Neural cell (in vitro differentiated cells): ENCODE measurements at regions not wholly inside any gene's neighbourhood (a gene's known extent, or its start where the extent isn't known, plus 50 kb on each side); places are given as distances from the start of the nearest gene placed in this dataset.

Experiments
- H2AFZ ChIP-seq: fragments of 200-600, 300-800 bp; sonication (generic), shearing (Covaris generic); 2 replicates; pipeline ENCODE4 v1.6.0; 2014; ENCODE audit warnings: low read depth, mild to moderate bottlenecking, antibody characterized with exemption, low read length, moderate library complexity
- H3F3A ChIP-seq: fragments of 200-600 bp; shearing (Covaris generic); 2 replicates; pipeline ENCODE4 v1.6.1; 2016; ENCODE audit warnings: mild to moderate bottlenecking, moderate library complexity, mixed read lengths, antibody characterized with exemption, low read length; ENCODE audit not compliant: insufficient read depth, poor library complexity, severe bottlenecking
- H3K27ac ChIP-seq: fragments of 200-600, 300-800 bp; sonication (generic), shearing (Covaris generic); 2 replicates; pipeline ENCODE4 v1.5.1; 2014; ENCODE audit warnings: mild to moderate bottlenecking, low read length, moderate library complexity
- H3K27me3 ChIP-seq: fragments of 300-800, 200-600 bp; sonication (generic), shearing (Covaris generic); 2 replicates; pipeline ENCODE4 v1.6.0; 2014; ENCODE audit warnings: mild to moderate bottlenecking, low read depth, low read length, moderate library complexity; ENCODE audit not compliant: insufficient read depth
- H3K36me3 ChIP-seq: fragments of 300-800, 200-600 bp; sonication (generic), shearing (Covaris generic); 2 replicates; pipeline ENCODE4 v1.5.1; 2014; ENCODE audit warnings: mild to moderate bottlenecking, antibody characterized with exemption, low read length, moderate library complexity; ENCODE audit not compliant: insufficient read depth
- H3K4me2 ChIP-seq: fragments of 300-800, 200-600 bp; sonication (generic), shearing (Covaris generic); 2 replicates; pipeline ENCODE4 v1.6.0; 2014; ENCODE audit warnings: mild to moderate bottlenecking, low read length
- H3K4me3 ChIP-seq: fragments of 300-800, 200-600 bp; sonication (generic), shearing (Covaris generic); 2 replicates; pipeline ENCODE4 v1.5.1; 2014; ENCODE audit warnings: mild to moderate bottlenecking, low read length, moderate library complexity
- H3K79me2 ChIP-seq: fragments of 200-600 bp; shearing (Covaris generic); replicated peaks from 2 replicates; pipeline ENCODE4 v1.6.0; 2014; ENCODE audit warnings: mild to moderate bottlenecking, low read length, moderate library complexity; ENCODE audit not compliant: insufficient read depth
- H3K9ac ChIP-seq: fragments of 300-800, 200-600 bp; sonication (generic), shearing (Covaris generic); 2 replicates; pipeline ENCODE4 v1.6.1; 2016; ENCODE audit warnings: mild to moderate bottlenecking, low read length, mixed read lengths
- H3K9me2 ChIP-seq: fragments of 200-600 bp; shearing (Covaris generic); 2 replicates; pipeline ENCODE4 v1.6.1; 2016; ENCODE audit warnings: mild to moderate bottlenecking, low read length, mixed read lengths; ENCODE audit not compliant: insufficient read depth
- H3K9me3 ChIP-seq: fragments of 200-600, 300-800 bp; sonication (generic), shearing (Covaris generic); 2 replicates; pipeline ENCODE4 v1.6.1; 2016; ENCODE audit warnings: mild to moderate bottlenecking, mixed run types, low read length, moderate library complexity, mixed read lengths
- H4K20me1 ChIP-seq: fragments of 200-600 bp; shearing (Covaris generic); 2 replicates; pipeline ENCODE4 v1.6.1; 2016; ENCODE audit warnings: mild to moderate bottlenecking, mixed run types; ENCODE audit not compliant: insufficient read depth
- CTCF ChIP-seq: fragments of 450-650 bp; IDR thresholded peaks from 2 replicates; pipeline ENCODE4 v1.5.1; 2014; ENCODE audit warnings: antibody characterized with exemption, mild to moderate bottlenecking, moderate library complexity; ENCODE audit not compliant: poor library complexity, severe bottlenecking
- EP300 ChIP-seq: fragments of 450-650 bp; conservative IDR thresholded peaks from 2 replicates; pipeline ENCODE4 v1.6.1; 2014; ENCODE audit warnings: antibody characterized with exemption, mild to moderate bottlenecking, moderate library complexity; ENCODE audit not compliant: poor library complexity, severe bottlenecking
- MXI1 ChIP-seq: fragments of 450-650 bp; conservative IDR thresholded peaks from 2 replicates; pipeline ENCODE4 v1.6.1; 2014; ENCODE audit warnings: antibody characterized with exemption, mild to moderate bottlenecking; ENCODE audit not compliant: poor library complexity, severe bottlenecking
- POLR2AphosphoS5 ChIP-seq: IDR thresholded peaks from 2 replicates; pipeline ENCODE4 v1.6.1; 2012
- RAD21 ChIP-seq: fragments of 450-650 bp; conservative IDR thresholded peaks from 2 replicates; pipeline ENCODE4 v1.6.1; 2014; ENCODE audit warnings: antibody characterized with exemption, mild to moderate bottlenecking, moderate library complexity
- REST ChIP-seq: IDR thresholded peaks from 2 replicates; pipeline ENCODE4 v1.6.1; 2012; ENCODE audit warnings: borderline replicate concordance
- SMC3 ChIP-seq: fragments of 450-650 bp; conservative IDR thresholded peaks from 2 replicates; pipeline ENCODE4 v1.6.1; 2014; ENCODE audit warnings: antibody characterized with exemption, mild to moderate bottlenecking, moderate library complexity; ENCODE audit not compliant: poor library complexity
- TAF1 ChIP-seq: IDR thresholded peaks from 2 replicates; pipeline ENCODE4 v1.6.1; 2012; ENCODE audit warnings: low read depth

GRCh38 chr19:31675193-31675913 is 326.1 kb upstream of the TSHZ3 start:
- no peak overlapping the region for H3K27ac ChIP-seq
- H2AFZ ChIP-seq, result no peak overlapping the region
- H3F3A ChIP-seq, result no peaks in the 10 kb centered on the region
- H3K79me2 ChIP-seq, result no peaks in the 10 kb centered on the region
- no peak overlapping the region for H3K9ac ChIP-seq
- TF ChIP-seq EP300 (no peak), TAF1 (no peak), CTCF (no peak), SMC3 (no peak), REST (no peak), POLR2AphosphoS5 (no peak), RAD21 (no peak), MXI1 (no peak)
- no peaks in the 10 kb centered on the region for H3K9me2 ChIP-seq
- no peak overlapping the region for H3K4me2 ChIP-seq
- H3K4me3 ChIP-seq, result no peak overlapping the region
- no peaks in the 10 kb centered on the region for H3K27me3 ChIP-seq
- no peaks in the 10 kb centered on the region for H4K20me1 ChIP-seq
- H3K9me3 ChIP-seq, result no peaks in the 10 kb centered on the region
- H3K36me3 ChIP-seq, result no peaks in the 10 kb centered on the region

- H3F3A ChIP-seq, result no peaks in the 10 kb centered on the region
- H3K9me3 ChIP-seq, result no peaks in the 10 kb centered on the region
- H3K27me3 ChIP-seq, result no peaks in the 10 kb centered on the region
- no peak overlapping the region for H2AFZ ChIP-seq
- TF ChIP-seq SMC3 (no peak), RAD21 (no peak), EP300 (no peak), CTCF (no peak), REST (no peak), TAF1 (no peak)
- H3K79me2 ChIP-seq, result no peaks in the 10 kb centered on the region
- no peaks in the 10 kb centered on the region for H3K9me2 ChIP-seq
- no peak overlapping the region for H3K9ac ChIP-seq
- no peak overlapping the region for H3K27ac ChIP-seq
- H3K4me2 ChIP-seq, result no peak overlapping the region
- H4K20me1 ChIP-seq, result no peaks in the 10 kb centered on the region
- H3K36me3 ChIP-seq, result no peaks in the 10 kb centered on the region
- H3K4me3 ChIP-seq, result no peak overlapping the region
These were observed 327.2 kb upstream of the TSHZ3 start for GRCh38 chr19:31676271-31677004.
